Activated T-cell treated with anti-CD3 and anti-CD28 coated beads, Interleukin-2, amount 50 U/mL, for 48 hours (primary cell): ENCODE measurements at regions not wholly inside any gene's neighbourhood (a gene's known extent, or its start where the extent isn't known, plus 50 kb on each side); places are given as distances from the start of the nearest gene placed in this dataset.
A peak's percentile ranks its signal among the peaks of the same experiment; 100 is the strongest.

Experiments
- DNase-seq, 2 experiments: peaks; one replicate each; pipeline ENCODE4 v3.0.0-alpha.2; 2020

- DNase-seq: no peak
These were observed 296.7 kb downstream of the DSEL start for GRCh38 chr18:67219821-67220220.

- DNase-seq: no peak
These were observed 298.0 kb downstream of the DSEL start for GRCh38 chr18:67218556-67218955.

DNA sequence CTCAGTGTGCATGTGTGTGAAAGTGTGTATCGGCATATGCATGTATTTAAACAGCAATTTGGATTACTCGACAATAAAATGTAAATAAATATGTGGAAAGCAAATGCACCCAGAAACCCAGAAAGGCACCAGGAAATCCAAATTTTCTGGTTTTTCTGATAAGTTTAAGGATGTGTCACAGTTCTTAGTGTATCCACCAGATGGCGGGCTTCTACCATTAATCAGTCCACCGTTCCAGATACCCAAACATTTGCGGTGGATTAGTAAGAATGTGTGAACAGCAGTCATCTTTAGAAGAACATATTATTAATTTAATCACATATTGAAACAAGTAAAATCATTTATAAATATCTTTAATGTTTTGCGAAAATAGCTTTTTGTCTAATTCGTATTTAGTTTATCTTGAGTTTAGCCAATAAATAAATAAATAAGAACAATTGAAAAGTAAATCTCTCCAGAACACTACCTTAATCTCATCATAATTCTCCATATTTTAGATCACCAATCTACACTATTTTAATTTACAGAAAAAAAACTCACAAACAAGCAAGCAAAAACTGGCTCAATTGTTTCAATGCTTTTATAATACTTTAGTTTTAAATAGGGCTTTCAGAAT, 298.9 kb downstream of the DSEL start:
- peak; percentile 52 to 54 for DNase-seq

GRCh38 chr18:67216846-67217245, 299.7 kb downstream of the DSEL start:
- no peak for DNase-seq

DNA sequence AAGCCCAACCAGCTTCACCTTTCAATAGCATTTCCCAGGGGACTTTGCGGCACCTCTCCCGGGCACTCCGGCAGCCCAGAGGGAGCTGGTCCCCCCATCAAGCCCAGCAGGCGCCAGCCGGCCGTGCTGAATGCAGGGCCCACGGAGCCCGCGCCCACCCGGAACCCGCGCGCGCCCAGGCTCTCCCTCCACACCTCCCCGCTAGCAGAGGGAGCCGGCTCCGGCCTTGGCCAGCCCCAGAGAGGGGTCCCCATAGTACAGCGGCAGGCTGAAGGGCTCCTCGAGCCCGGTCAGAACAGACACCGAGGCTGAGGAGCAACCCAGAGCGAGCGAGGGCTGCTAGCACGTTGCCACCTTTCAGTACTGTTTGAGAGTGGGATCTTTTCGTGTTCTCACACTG, 300.8 kb downstream of the DSEL start:
- DNase-seq: no peak

- DNase-seq: no peak
These were observed 304.9 kb downstream of the DSEL start for GRCh38 chr18:67211646-67212045.

GRCh38 chr18:67200665-67201064, 315.9 kb downstream of the DSEL start:
- no peak for DNase-seq

DNA sequence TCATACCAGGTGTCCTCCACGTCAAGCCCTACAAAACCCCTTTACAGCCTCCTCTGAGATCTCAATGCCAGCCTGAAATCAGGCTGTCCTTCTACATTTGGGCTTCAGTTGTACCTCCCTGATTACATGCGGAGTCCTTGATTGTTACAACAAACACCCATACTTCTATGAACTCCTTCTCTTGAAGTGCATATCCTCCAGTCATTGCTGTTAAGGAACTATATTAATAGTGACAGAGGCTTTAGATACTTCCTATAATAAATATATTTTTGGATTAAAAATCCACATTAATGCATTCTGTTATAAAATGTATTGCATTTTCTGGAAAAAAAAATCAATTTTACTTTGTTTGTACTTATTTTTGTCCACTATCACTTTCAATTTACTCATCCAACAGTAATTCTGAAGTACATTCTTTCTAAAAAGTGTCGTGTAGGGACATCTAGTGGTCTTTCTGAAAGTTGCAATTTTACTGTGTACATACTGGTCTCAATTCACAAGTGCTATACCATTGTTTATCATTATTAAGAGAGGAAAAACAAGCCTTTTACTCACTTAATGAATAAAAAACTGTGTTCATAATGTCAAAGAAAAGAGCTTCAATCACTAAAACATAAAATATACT, 316.4 kb downstream of the DSEL start:
- DNase-seq: no peak

DNA sequence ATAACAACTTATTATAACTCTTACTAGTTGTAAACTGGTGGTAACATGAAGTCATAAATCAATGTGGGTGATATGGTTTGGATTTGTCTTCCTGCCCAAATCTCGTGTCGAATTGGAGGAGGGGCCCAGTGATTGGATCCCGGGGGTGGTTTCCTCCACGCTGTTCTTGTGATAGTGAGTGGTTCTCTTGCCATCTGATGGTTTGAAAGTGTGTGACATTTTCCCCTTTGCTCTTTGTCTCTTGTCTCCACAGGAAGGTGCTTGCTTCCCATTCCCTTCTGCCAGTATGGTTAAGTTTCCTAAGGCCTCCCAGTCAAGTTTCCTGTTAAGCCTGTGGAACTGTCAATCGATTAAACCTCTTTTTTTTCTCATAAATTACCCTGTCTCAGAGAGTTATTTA, 321.6 kb downstream of the DSEL start:
- DNase-seq: no peak

DNA sequence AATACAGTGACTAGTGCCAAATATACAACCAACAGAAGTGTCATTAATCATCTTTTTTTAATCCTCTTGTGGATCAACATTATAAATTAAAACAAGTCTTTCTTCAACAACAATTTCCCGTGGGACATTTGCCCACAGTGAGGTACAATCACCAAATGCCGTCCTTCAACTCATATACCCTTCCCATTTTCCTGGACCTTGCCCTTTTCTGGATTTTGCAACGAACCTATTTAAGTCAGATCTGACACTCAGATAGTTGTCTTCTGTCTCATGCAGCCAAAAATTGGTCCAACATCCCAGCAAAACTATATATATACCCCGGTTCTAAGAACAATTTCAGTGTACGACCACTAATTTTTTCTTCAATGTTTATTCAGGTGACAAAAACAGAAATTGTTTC, 324.0 kb downstream of the DSEL start:
- DNase-seq: no peak

- no peak for DNase-seq
These were observed 333.1 kb downstream of the DSEL start for GRCh38 chr18:67183398-67183797.

DNA sequence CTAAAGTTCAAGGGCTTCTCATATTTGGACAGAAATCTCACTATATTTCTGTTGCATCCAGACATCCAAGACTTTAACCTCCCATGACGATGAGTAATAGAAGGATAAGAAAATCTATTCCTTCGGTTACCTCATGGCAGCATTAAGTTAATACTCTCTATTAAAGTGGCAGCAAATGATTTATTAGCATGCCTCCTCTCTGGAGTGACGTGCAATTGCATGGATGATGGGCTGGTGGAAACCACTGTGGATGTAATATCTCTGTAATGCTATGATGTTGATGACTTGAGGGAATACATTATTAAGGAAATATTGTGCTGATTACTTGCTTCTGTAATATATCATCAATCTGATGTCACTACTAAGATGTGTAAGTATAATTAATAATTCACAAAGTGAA, 336.8 kb downstream of the DSEL start:
- DNase-seq: no peak

- no peak for DNase-seq
These were observed 356.9 kb downstream of the DSEL start for GRCh38 chr18:67159662-67160061.

- no peak for DNase-seq
These were observed 361.5 kb downstream of the DSEL start for GRCh38 chr18:67154979-67155378.

DNA sequence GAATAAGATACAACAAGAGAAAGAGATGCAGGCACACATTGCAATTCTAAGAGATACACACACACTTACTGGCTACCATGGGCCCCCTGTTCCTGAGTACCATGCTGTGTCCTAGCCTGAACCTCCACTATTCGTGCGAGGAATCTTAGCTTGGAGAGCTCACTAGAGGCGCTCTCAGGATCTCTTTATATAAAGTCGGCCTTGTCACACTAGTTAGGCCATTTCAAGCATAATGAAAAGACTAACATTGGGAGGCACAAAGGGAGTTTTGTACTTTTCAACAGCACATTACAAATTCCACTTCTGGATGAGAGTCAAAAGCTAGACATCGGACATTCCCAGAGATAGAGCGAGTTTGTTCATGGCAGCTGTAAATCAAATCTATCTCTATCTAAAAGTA, 365.2 kb downstream of the DSEL start:
- no peak for DNase-seq

GRCh38 chr18:67145586-67146292, 370.8 kb downstream of the DSEL start:
- no peak for DNase-seq

DNA sequence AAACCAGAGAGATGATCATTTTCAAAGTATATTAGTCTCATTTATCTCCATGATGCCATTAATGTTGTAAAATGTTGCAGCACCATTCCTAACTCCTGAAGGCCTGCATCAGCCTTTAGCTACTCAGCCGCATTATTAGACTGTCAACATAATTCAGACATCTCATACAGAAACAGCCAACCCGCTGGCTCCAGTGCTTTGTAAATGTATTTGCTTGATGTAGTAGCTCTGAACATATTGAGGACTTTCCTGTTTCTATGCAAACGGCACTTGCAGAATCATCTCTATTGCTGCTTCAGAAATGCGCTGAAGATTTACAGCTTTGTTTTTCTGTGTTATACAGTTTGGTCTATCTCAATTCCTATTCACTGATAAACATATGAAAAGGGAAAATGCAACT, 372.2 kb downstream of the DSEL start:
- DNase-seq: no peak

GRCh38 chr18:67143028-67143427, 373.5 kb downstream of the DSEL start:
- no peak for DNase-seq

DNA sequence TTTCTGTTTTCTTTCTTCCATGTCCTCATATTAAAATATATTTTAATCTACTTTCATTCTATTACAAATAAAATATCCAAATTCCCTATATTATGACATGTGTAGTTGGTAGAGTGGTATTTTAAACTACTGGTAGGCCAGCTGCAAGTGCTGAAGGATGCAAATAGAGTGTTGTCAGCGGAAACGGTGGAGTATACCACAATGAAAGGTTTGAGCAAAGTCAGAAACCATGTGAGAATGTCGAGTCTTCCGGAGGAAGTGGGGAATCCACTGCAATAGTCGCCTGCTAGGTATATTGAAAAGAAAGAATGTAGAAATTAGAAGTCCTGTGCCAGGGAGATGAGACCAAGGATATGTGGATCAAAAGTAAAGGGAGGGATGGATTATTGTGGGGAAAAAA, 373.9 kb downstream of the DSEL start:
- no peak for DNase-seq

- no peak for DNase-seq
These were observed 376.0 kb downstream of the DSEL start for GRCh38 chr18:67140495-67140894.

DNA sequence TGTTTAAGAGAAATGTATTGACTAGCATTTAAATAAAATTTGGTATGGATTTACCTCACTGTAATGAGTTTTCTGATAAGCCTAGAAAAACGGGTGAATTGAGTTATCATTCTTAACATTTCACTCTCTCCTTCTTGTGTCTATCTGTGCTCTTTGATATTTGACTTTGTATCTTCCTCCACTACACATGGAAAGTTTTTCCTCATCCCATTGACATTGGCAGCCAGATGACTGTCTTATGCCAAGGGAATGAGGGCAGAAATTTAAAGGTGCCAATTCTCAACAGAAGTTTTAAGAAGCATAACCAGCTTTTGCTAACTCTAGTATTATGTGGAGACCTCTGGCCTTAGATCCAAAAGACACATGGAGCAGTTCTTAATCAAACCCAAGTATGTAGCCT, 376.6 kb downstream of the DSEL start:
- no peak for DNase-seq

- no peak for DNase-seq
These were observed 380.5 kb downstream of the DSEL start for GRCh38 chr18:67135981-67136380.

GRCh38 chr18:67134911-67135310, 381.6 kb downstream of the DSEL start:
- no peak for DNase-seq

GRCh38 chr18:67133669-67134068, 382.9 kb downstream of the DSEL start:
- DNase-seq: no peak

DNA sequence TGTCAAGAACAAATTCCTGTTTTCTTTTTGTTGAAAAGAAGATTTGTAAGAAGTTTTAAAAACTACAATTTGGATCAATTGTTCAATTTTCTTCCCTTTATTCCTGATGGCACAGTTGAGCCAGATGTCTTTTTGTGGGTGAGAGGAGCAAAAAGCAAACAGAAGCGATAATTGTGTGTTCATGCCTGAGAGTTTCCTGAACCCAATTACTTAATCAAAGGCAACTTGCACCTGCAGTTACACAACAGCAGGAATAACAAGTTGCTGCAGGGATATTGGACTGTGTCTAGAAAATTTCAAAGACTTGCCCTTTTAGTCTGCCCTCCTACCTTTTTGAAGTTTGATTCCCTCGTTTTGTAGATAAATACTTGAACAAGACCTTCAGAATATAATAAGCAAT, 383.6 kb downstream of the DSEL start:
- DNase-seq: no peak
